ENCODE measurements at regions not wholly inside any gene's neighbourhood (a gene's known extent, or its start where the extent isn't known, plus 50 kb on each side); places are given as distances from the start of the nearest gene placed in this dataset.

- Histone ChIP-seq H3K27me3 (ENCODE audit: insufficient read depth, low read length) (no peaks in the 10 kb centered on the region), H3K36me3 (ENCODE audit: insufficient read depth, low read length) (no peaks in the 10 kb centered on the region), H3K4me3 (ENCODE audit: low read length) (no peak overlapping the region), H3K4me1 (ENCODE audit: insufficient read depth, low read length) (peaks cover 4% of the 10 kb centered on the region), H2AFZ (ENCODE audit: low read depth, low read length) (no peak overlapping the region), H3K9me3 (ENCODE audit: low read length) (no peaks in the 10 kb centered on the region)
Observed at GRCh38 chr9:99445371-99445891, 223.3 kb downstream of the SEC61B start.

GRCh38 chr9:99445920-99446319, 223.8 kb downstream of the SEC61B start:
- H3K4me1 ChIP-seq (ENCODE audit: insufficient read depth, low read length): peaks cover 4% of the 10 kb centered on the region
- H2AFZ ChIP-seq (ENCODE audit: low read depth, low read length): no peak overlapping the region
- no peak overlapping the region for H3K4me3 ChIP-seq (ENCODE audit: low read length)
- no peaks in the 10 kb centered on the region for H3K9me3 ChIP-seq (ENCODE audit: low read length)
- no peaks in the 10 kb centered on the region for H3K27me3 ChIP-seq (ENCODE audit: insufficient read depth, low read length)
- H3K36me3 ChIP-seq (ENCODE audit: insufficient read depth, low read length): no peaks in the 10 kb centered on the region

GRCh38 chr9:99447951-99448350, 225.9 kb downstream of the SEC61B start:
- no peaks in the 10 kb centered on the region for H3K27me3 ChIP-seq (ENCODE audit: insufficient read depth, low read length)
- H2AFZ ChIP-seq (ENCODE audit: low read depth, low read length): no peak overlapping the region
- no peak overlapping the region for H3K4me3 ChIP-seq (ENCODE audit: low read length)
- peaks cover 4% of the 10 kb centered on the region for H3K4me1 ChIP-seq (ENCODE audit: insufficient read depth, low read length)
- H3K36me3 ChIP-seq (ENCODE audit: insufficient read depth, low read length): no peaks in the 10 kb centered on the region
- no peaks in the 10 kb centered on the region for H3K9me3 ChIP-seq (ENCODE audit: low read length)

DNA sequence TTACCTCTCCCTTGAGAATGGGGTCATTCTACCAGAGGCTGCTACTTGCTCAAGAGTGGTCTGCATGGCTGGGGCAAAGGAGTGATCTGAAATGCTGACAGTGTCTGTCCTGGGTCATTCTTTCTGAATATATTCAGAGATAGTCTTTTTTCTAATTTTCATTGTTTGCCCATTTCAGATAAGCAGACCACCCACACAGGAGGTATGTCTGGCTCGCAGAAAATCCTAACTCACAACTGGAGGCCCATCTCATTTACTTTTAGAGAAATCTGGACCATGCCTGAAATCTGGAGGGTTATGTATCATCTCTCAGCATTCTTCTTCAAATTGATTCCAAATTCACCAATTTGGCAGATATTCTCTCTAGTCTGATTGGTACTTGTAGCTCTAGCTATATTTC, 227.6 kb downstream of the SEC61B start:
- Histone ChIP-seq H3K36me3 (ENCODE audit: insufficient read depth, low read length) (no peaks in the 10 kb centered on the region), H3K4me3 (ENCODE audit: low read length) (no peak overlapping the region), H3K9me3 (ENCODE audit: low read length) (no peaks in the 10 kb centered on the region), H3K4me1 (ENCODE audit: insufficient read depth, low read length) (peaks cover 4% of the 10 kb centered on the region), H3K27me3 (ENCODE audit: insufficient read depth, low read length) (no peaks in the 10 kb centered on the region), H2AFZ (ENCODE audit: low read depth, low read length) (no peak overlapping the region)

DNA sequence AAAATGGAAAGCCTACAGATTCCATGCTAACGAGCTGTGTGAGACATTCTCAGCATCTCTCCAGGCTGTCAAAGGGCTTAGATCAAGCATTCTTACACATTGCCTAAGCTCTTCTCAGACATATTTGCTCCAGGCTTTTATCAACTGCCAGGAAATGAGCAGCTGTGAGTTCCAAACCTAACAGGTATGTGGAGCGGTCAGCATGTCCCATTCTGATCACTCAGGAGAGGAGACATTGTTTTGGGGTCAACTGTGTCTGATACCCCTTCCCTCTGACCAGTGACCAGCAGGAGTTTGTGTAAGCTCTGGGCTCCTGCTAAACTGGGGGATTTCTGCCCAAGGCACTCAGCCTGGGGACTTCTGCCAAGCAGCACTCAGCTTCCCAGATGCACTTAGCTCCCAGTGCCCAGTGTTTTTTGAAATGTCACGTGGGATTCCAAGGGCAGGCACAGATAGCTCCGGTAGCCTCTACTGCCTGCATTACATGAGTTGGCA, 229.1 kb downstream of the SEC61B start:
- no peaks in the 10 kb centered on the region for H3K9me3 ChIP-seq (ENCODE audit: low read length)
- H3K36me3 ChIP-seq (ENCODE audit: insufficient read depth, low read length): no peaks in the 10 kb centered on the region
- no peak overlapping the region for H2AFZ ChIP-seq (ENCODE audit: low read depth, low read length)
- peaks cover 4% of the 10 kb centered on the region for H3K4me1 ChIP-seq (ENCODE audit: insufficient read depth, low read length)
- no peak overlapping the region for H3K4me3 ChIP-seq (ENCODE audit: low read length)
- no peaks in the 10 kb centered on the region for H3K27me3 ChIP-seq (ENCODE audit: insufficient read depth, low read length)

- Histone ChIP-seq H3K4me1 (ENCODE audit: insufficient read depth, low read length) (no peaks in the 10 kb centered on the region), H3K36me3 (ENCODE audit: insufficient read depth, low read length) (no peaks in the 10 kb centered on the region), H3K27me3 (ENCODE audit: insufficient read depth, low read length) (peaks cover under 1% of the 10 kb centered on the region), H3K9me3 (ENCODE audit: low read length) (no peaks in the 10 kb centered on the region), H2AFZ (ENCODE audit: low read depth, low read length) (no peak overlapping the region), H3K4me3 (ENCODE audit: low read length) (no peak overlapping the region)
Observed at GRCh38 chr9:99457406-99457805, 235.3 kb downstream of the SEC61B start.

DNA sequence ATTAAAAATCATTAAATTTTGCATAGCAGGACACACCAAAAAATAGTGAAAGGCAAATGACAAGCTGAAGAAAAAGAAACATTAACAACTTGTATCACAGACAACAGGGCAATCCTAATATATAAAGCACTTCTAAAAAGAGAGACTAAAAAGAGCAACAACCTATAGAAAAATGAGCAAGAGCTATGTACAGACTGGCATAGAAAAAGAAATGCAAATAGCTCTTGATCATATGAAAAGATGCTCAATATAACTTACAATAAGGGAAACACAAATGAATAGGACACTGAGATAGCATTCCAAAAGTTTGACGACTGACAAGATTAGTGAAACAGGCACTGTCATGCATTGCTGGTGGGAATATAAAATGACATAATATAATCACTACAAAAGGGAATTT, 235.9 kb downstream of the SEC61B start:
- Histone ChIP-seq H3K27me3 (ENCODE audit: insufficient read depth, low read length) (peaks cover 2% of the 10 kb centered on the region), H3K4me3 (ENCODE audit: low read length) (no peak overlapping the region), H3K36me3 (ENCODE audit: insufficient read depth, low read length) (no peaks in the 10 kb centered on the region), H3K4me1 (ENCODE audit: insufficient read depth, low read length) (no peaks in the 10 kb centered on the region), H2AFZ (ENCODE audit: low read depth, low read length) (no peak overlapping the region), H3K9me3 (ENCODE audit: low read length) (no peaks in the 10 kb centered on the region)

- H3K4me1 ChIP-seq (ENCODE audit: insufficient read depth, low read length): no peaks in the 10 kb centered on the region
- peaks cover 2% of the 10 kb centered on the region for H3K27me3 ChIP-seq (ENCODE audit: insufficient read depth, low read length)
- H3K36me3 ChIP-seq (ENCODE audit: insufficient read depth, low read length): no peaks in the 10 kb centered on the region
- no peaks in the 10 kb centered on the region for H3K9me3 ChIP-seq (ENCODE audit: low read length)
- H3K4me3 ChIP-seq (ENCODE audit: low read length): no peak overlapping the region
- no peak overlapping the region for H2AFZ ChIP-seq (ENCODE audit: low read depth, low read length)
Observed at GRCh38 chr9:99459919-99460318, 237.8 kb downstream of the SEC61B start.

GRCh38 chr9:99463131-99463530, 241.0 kb downstream of the SEC61B start:
- Histone ChIP-seq H3K9me3 (ENCODE audit: low read length) (no peaks in the 10 kb centered on the region), H3K4me3 (ENCODE audit: low read length) (no peak overlapping the region), H3K4me1 (ENCODE audit: insufficient read depth, low read length) (peaks cover 17% of the 10 kb centered on the region), H2AFZ (ENCODE audit: low read depth, low read length) (no peak overlapping the region), H3K36me3 (ENCODE audit: insufficient read depth, low read length) (no peaks in the 10 kb centered on the region), H3K27me3 (ENCODE audit: insufficient read depth, low read length) (peaks cover 2% of the 10 kb centered on the region)

DNA sequence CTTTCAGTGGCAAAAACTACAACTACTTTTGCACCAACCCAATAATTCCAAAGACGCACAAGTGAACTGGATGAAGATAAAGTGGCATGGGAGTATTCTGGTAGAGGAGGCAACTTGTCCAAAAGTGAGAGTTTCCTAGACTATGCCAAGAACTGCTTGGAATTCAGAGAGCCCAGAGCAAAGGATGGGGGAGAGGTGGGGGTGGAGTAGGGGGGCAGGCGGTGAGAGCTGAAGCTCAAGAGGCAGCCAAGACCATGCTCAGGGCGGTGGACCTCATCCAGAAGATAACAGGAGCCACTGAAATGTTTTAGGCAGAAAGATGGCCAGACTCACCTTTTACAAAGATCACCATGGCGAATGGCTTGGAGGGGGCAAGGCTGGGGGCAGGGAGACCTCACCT, 242.5 kb downstream of the SEC61B start:
- Histone ChIP-seq H3K27me3 (ENCODE audit: insufficient read depth, low read length) (peaks cover 2% of the 10 kb centered on the region), H3K4me3 (ENCODE audit: low read length) (no peak overlapping the region), H3K9me3 (ENCODE audit: low read length) (no peaks in the 10 kb centered on the region), H3K4me1 (ENCODE audit: insufficient read depth, low read length) (peaks cover 17% of the 10 kb centered on the region), H3K36me3 (ENCODE audit: insufficient read depth, low read length) (no peaks in the 10 kb centered on the region), H2AFZ (ENCODE audit: low read depth, low read length) (no peak overlapping the region)

GRCh38 chr9:99465231-99465907, 243.3 kb downstream of the SEC61B start:
- Histone ChIP-seq H3K9me3 (ENCODE audit: low read length) (no peaks in the 10 kb centered on the region), H3K4me3 (ENCODE audit: low read length) (no peak overlapping the region), H2AFZ (ENCODE audit: low read depth, low read length) (no peak overlapping the region), H3K36me3 (ENCODE audit: insufficient read depth, low read length) (no peaks in the 10 kb centered on the region), H3K27me3 (ENCODE audit: insufficient read depth, low read length) (peaks cover 5% of the 10 kb centered on the region), H3K4me1 (ENCODE audit: insufficient read depth, low read length) (peaks cover 17% of the 10 kb centered on the region)

- Histone ChIP-seq H3K27me3 (ENCODE audit: insufficient read depth, low read length) (peaks cover 6% of the 10 kb centered on the region), H3K4me3 (ENCODE audit: low read length) (no peak overlapping the region), H2AFZ (ENCODE audit: low read depth, low read length) (no peak overlapping the region), H3K9me3 (ENCODE audit: low read length) (no peaks in the 10 kb centered on the region), H3K4me1 (ENCODE audit: insufficient read depth, low read length) (peaks cover 17% of the 10 kb centered on the region), H3K36me3 (ENCODE audit: insufficient read depth, low read length) (no peaks in the 10 kb centered on the region)
Observed at GRCh38 chr9:99466104-99466503, 244.0 kb downstream of the SEC61B start.

DNA sequence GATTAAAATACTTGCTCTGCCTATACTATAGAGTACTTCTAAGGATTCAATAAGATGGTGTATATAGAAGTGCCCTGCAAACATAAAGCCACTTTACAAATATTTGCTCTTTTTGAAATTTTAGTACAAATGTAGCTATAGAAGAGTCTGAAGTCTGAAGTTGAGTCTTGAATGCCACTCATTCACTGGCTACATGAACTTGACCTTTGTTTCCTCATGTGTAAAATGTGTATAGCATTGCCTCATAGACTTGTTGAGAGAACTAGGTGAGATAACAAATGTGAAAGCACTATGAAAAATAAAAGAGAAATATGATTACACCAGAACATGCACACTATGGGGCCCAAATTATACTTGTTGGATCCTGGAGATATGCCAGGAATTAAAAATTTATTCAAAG, 244.7 kb downstream of the SEC61B start:
- Histone ChIP-seq H3K27me3 (ENCODE audit: insufficient read depth, low read length) (peaks cover 6% of the 10 kb centered on the region), H2AFZ (ENCODE audit: low read depth, low read length) (no peak overlapping the region)

GRCh38 chr9:99471033-99471432, 249.0 kb downstream of the SEC61B start:
- H3K36me3 ChIP-seq (ENCODE audit: insufficient read depth, low read length): no peaks in the 10 kb centered on the region
- H3K9me3 ChIP-seq (ENCODE audit: low read length): no peaks in the 10 kb centered on the region
- H3K27me3 ChIP-seq (ENCODE audit: insufficient read depth, low read length): peaks cover 4% of the 10 kb centered on the region
- no peak overlapping the region for H3K4me3 ChIP-seq (ENCODE audit: low read length)
- H3K4me1 ChIP-seq (ENCODE audit: insufficient read depth, low read length): peaks cover 10% of the 10 kb centered on the region
- H2AFZ ChIP-seq (ENCODE audit: low read depth, low read length): no peak overlapping the region

More for the DNA sequence above, 244.7 kb downstream of the SEC61B start:
- Histone ChIP-seq H3K4me3 (ENCODE audit: low read length) (no peak overlapping the region), H3K4me1 (ENCODE audit: insufficient read depth, low read length) (peaks cover 17% of the 10 kb centered on the region), H3K36me3 (ENCODE audit: insufficient read depth, low read length) (no peaks in the 10 kb centered on the region), H3K9me3 (ENCODE audit: low read length) (no peaks in the 10 kb centered on the region)

Data from neuron (in vitro differentiated cells).